Keratinocyte (primary cell): ENCODE measurements at regions not wholly inside any gene's neighbourhood (a gene's known extent, or its start where the extent isn't known, plus 50 kb on each side); places are given as distances from the start of the nearest gene placed in this dataset.

Source experiments
- DNase-seq: peaks from one replicate; pipeline ENCODE4 v3.0.0-alpha.2; 2011; ENCODE audit warnings: low read depth, missing footprints, low spot score
- FAIRE-seq: peaks from 2 replicates; lab custom pipeline; 2011; peaks lifted over from hg19 to GRCh38; lab: Jason Lieb, UNC
- H2AFZ ChIP-seq: 2 replicates; pipeline ENCODE4 v1.6.0; 2012; ENCODE audit warnings: low read length, control low read depth, inconsistent platforms; ENCODE audit not compliant: control insufficient read depth
- H3K27ac ChIP-seq: 2 replicates; pipeline ENCODE4 v1.5.1; 2011; ENCODE audit warnings: low read length; ENCODE audit not compliant: control insufficient read depth, insufficient read depth
- H3K27me3 ChIP-seq: 3 replicates; pipeline ENCODE4 v1.6.0; 2011; ENCODE audit warnings: low read length; ENCODE audit not compliant: control insufficient read depth, insufficient read depth; ENCODE audit errors: extremely low read depth
- H3K36me3 ChIP-seq, 2 experiments: 2 replicates in 1 of 2; 3 replicates in 1 of 2; pipeline ENCODE4 v1.5.1; 2011; ENCODE audit warnings: low read length in 2 of 2, mild to moderate bottlenecking in 1 of 2; ENCODE audit not compliant: control insufficient read depth in 2 of 2, insufficient read depth in 2 of 2; ENCODE audit errors: extremely low read depth in 1 of 2
- H3K4me1 ChIP-seq: 3 replicates; pipeline ENCODE4 v1.5.1; 2011; ENCODE audit warnings: low read length; ENCODE audit not compliant: control insufficient read depth, insufficient read depth; ENCODE audit errors: extremely low read depth
- H3K4me2 ChIP-seq: 3 replicates; pipeline ENCODE4 v1.6.0; 2011; ENCODE audit warnings: low read depth, low read length; ENCODE audit not compliant: control insufficient read depth, insufficient read depth; ENCODE audit errors: extremely low read depth
- H3K4me3 ChIP-seq, 3 experiments: fragments of 200-600 bp in 1 of 3; sonication (generic) in 1 of 3; 2 replicates in 2 of 3; 3 replicates in 1 of 3; pipeline ENCODE4 v1.5.1; 2011 to 2016; ENCODE audit warnings: low read length in 3 of 3, mild to moderate bottlenecking in 3 of 3, control low read depth in 2 of 3, inconsistent platforms in 1 of 3, low read depth in 1 of 3, mixed read lengths in 1 of 3, mixed run types in 1 of 3, moderate library complexity in 1 of 3; ENCODE audit not compliant: control insufficient read depth in 2 of 3, insufficient read depth in 2 of 3; ENCODE audit errors: extremely low read depth in 1 of 3
- H3K79me2 ChIP-seq: 2 replicates; pipeline ENCODE4 v1.6.0; 2012; ENCODE audit warnings: low read length; ENCODE audit not compliant: control insufficient read depth, insufficient read depth
- H3K9ac ChIP-seq: 3 replicates; pipeline ENCODE4 v1.6.0; 2011; ENCODE audit warnings: low read length; ENCODE audit not compliant: control insufficient read depth, insufficient read depth; ENCODE audit errors: extremely low read depth
- H3K9me1 ChIP-seq: 3 replicates; pipeline ENCODE4 v1.6.0; 2011; ENCODE audit warnings: low read length; ENCODE audit not compliant: control insufficient read depth, insufficient read depth; ENCODE audit errors: extremely low read depth
- H3K9me3 ChIP-seq: 2 replicates; pipeline ENCODE4 v1.5.1; 2012; ENCODE audit warnings: low read depth, low read length; ENCODE audit not compliant: control insufficient read depth
- H4K20me1 ChIP-seq: 3 replicates; pipeline ENCODE4 v1.6.0; 2011; ENCODE audit warnings: low read length; ENCODE audit not compliant: control insufficient read depth, insufficient read depth; ENCODE audit errors: extremely low read depth
- EZH2 ChIP-seq: IDR thresholded peaks from one replicate; pipeline ENCODE4 v1.6.1; 2012; ENCODE audit warnings: inconsistent platforms, mild to moderate bottlenecking, low read length, moderate library complexity
- dilution Hi-C: fragments of 300-500 bp; cut with MboI; formaldehyde crosslinking; loops from one replicate; pipeline ENCODE4 v1.7.0; 2020; ENCODE audit warnings: low sequenced_read_pairs; ENCODE audit not compliant: extremely low pct_ligation_motif_present
- TF ChIP-seq, protein P1 (sequence below), 3 experiments: IDR thresholded peaks in 1 of 3; conservative IDR thresholded peaks in 1 of 3; optimal IDR thresholded peaks in 1 of 3; 2 replicates in 2 of 3; 3 replicates in 1 of 3; pipeline versions ENCODE3 to v1.5.1; 2011; ENCODE audit warnings: low read length in 3 of 3, mild to moderate bottlenecking in 3 of 3, moderate library complexity in 2 of 3, control low read depth in 1 of 3, inconsistent platforms in 1 of 3; ENCODE audit not compliant: insufficient read depth in 2 of 3; ENCODE audit errors: extremely low read depth in 1 of 3

DNA sequence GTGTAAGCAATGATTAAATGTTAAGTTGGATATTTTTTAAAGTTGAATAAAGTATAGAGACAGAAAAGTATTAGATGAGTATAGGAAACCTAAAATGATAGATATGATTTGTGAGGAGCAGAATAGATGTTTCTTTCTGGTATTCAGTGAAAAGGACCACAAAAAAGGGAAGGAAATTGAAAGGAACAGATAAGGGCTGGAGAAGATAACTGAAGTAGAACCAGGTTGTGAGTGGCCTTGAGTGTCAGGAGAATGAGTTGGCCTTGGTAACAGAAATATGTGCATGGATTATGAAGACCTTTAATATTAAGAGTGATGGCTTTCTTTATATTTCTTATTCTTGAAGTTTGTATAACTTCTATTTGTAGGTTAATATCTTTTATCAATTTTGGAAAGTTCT lies 543.5 kb downstream of the METTL4 start:
- H2AFZ ChIP-seq: no peak overlapping the region
- no peaks in the 10 kb centered on the region for H3K27me3 ChIP-seq
- H3K4me3 ChIP-seq: no peak overlapping the region
- no peaks in the 10 kb centered on the region for H3K9me1 ChIP-seq
- FAIRE-seq (no peak), DNase-seq (no peak)
- H3K27ac ChIP-seq: no peak overlapping the region
- H4K20me1 ChIP-seq: no peaks in the 10 kb centered on the region
- no peaks in the 10 kb centered on the region for H3K9me3 ChIP-seq
- H3K4me2 ChIP-seq: no peak overlapping the region
- dilution Hi-C loops: no loop called here
- H3K36me3 ChIP-seq: no peaks in the 10 kb centered on the region
- no peaks in the 10 kb centered on the region for H3K79me2 ChIP-seq
- TF ChIP-seq, protein P1, sequence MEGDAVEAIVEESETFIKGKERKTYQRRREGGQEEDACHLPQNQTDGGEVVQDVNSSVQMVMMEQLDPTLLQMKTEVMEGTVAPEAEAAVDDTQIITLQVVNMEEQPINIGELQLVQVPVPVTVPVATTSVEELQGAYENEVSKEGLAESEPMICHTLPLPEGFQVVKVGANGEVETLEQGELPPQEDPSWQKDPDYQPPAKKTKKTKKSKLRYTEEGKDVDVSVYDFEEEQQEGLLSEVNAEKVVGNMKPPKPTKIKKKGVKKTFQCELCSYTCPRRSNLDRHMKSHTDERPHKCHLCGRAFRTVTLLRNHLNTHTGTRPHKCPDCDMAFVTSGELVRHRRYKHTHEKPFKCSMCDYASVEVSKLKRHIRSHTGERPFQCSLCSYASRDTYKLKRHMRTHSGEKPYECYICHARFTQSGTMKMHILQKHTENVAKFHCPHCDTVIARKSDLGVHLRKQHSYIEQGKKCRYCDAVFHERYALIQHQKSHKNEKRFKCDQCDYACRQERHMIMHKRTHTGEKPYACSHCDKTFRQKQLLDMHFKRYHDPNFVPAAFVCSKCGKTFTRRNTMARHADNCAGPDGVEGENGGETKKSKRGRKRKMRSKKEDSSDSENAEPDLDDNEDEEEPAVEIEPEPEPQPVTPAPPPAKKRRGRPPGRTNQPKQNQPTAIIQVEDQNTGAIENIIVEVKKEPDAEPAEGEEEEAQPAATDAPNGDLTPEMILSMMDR (optimal IDR thresholded peaks at IDR 0.05 in 1 of 3, IDR thresholded peaks at IDR 0.05 in 1 of 3, conservative IDR thresholded peaks at IDR 0.05 in 1 of 3; ENCODE audit: extremely low read depth in 1 of 3, insufficient read depth in 2 of 3, low read length in 3 of 3): no peak
- no peak for TF ChIP-seq EZH2
- H3K9ac ChIP-seq: no peak overlapping the region
- H3K4me1 ChIP-seq: no peaks in the 10 kb centered on the region

DNA sequence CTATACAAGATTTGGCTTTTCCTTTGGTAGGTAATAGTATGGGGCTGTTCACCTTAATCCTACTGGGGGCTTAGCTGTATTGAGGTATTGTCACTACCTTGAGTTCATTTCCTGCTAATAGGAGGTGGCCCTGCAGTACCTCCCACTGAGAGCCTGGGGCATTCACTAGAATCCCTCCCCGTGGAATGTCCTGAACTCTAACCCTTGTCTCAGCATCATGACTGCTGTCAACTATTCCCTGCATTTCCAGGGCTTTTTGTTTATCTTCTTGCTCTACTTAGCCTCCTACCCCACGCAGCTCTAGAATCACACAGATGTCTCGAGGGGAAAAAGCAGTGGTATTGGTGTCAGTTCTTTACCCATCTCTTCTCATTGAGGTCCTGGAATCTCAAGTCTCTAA lies 542.3 kb downstream of the METTL4 start:
- no peaks in the 10 kb centered on the region for H3K79me2 ChIP-seq
- FAIRE-seq: no peak
- no peak overlapping the region for H3K27ac ChIP-seq
- no peak overlapping the region for H3K4me2 ChIP-seq
- TF ChIP-seq, protein P1 (optimal IDR thresholded peaks at IDR 0.05 in 1 of 3, IDR thresholded peaks at IDR 0.05 in 1 of 3, conservative IDR thresholded peaks at IDR 0.05 in 1 of 3; ENCODE audit: extremely low read depth in 1 of 3, insufficient read depth in 2 of 3, low read length in 3 of 3): no peak
- TF ChIP-seq EZH2: no peak
- no peak for DNase-seq
- H4K20me1 ChIP-seq: no peaks in the 10 kb centered on the region
- no peaks in the 10 kb centered on the region for H3K9me3 ChIP-seq
- no peaks in the 10 kb centered on the region for H3K36me3 ChIP-seq
- H2AFZ ChIP-seq: no peak overlapping the region
- no peak overlapping the region for H3K4me3 ChIP-seq
- H3K9me1 ChIP-seq: no peaks in the 10 kb centered on the region
- H3K4me1 ChIP-seq: no peaks in the 10 kb centered on the region
- dilution Hi-C loops: no loop called here
- H3K27me3 ChIP-seq: no peaks in the 10 kb centered on the region
- H3K9ac ChIP-seq: no peak overlapping the region
